ENCODE measurements at regions not wholly inside any gene's neighbourhood (a gene's known extent, or its start where the extent isn't known, plus 50 kb on each side); places are given as distances from the start of the nearest gene placed in this dataset.

GRCh38 chr7:47643716-47644400, 61.9 kb upstream of the TNS3 start:
- H3K4me3 ChIP-seq (replicated peaks; ENCODE audit: low read depth, low read length): no peak overlapping the region
- no peak for TF ChIP-seq CTCF (IDR thresholded peaks at IDR 0.05; ENCODE audit: low read length, missing control alignments)
- DNase-seq (ENCODE audit: low read depth): no peak

- no peak for DNase-seq (ENCODE audit: low read depth)
- TF ChIP-seq CTCF (IDR thresholded peaks at IDR 0.05; ENCODE audit: low read length, missing control alignments): no peak
- H3K4me3 ChIP-seq (replicated peaks; ENCODE audit: low read depth, low read length): no peak overlapping the region
Observed at GRCh38 chr7:47640265-47640664, 58.4 kb upstream of the TNS3 start.

GRCh38 chr7:47639495-47640110, 57.7 kb upstream of the TNS3 start:
- no peak for DNase-seq (ENCODE audit: low read depth)
- no peak overlapping the region for H3K4me3 ChIP-seq (replicated peaks; ENCODE audit: low read depth, low read length)
- no peak for TF ChIP-seq CTCF (IDR thresholded peaks at IDR 0.05; ENCODE audit: low read length, missing control alignments)

- H3K4me3 ChIP-seq (replicated peaks; ENCODE audit: low read depth, low read length): no peak overlapping the region
- DNase-seq (ENCODE audit: low read depth): peak; percentile 58
- no peak for TF ChIP-seq CTCF (IDR thresholded peaks at IDR 0.05; ENCODE audit: low read length, missing control alignments)
Observed at GRCh38 chr7:47638679-47639315, 56.9 kb upstream of the TNS3 start.

GRCh38 chr7:47636433-47637175, 54.7 kb upstream of the TNS3 start:
- no peak for TF ChIP-seq CTCF (IDR thresholded peaks at IDR 0.05; ENCODE audit: low read length, missing control alignments)
- H3K4me3 ChIP-seq (replicated peaks; ENCODE audit: low read depth, low read length): no peak overlapping the region
- DNase-seq (ENCODE audit: low read depth): no peak

- H3K4me3 ChIP-seq (replicated peaks; ENCODE audit: low read depth, low read length): no peak overlapping the region
Observed at GRCh38 chr7:47636081-47636432, 54.1 kb upstream of the TNS3 start.

More at GRCh38 chr7:47636081-47636432, 54.1 kb upstream of the TNS3 start:
- DNase-seq (ENCODE audit: low read depth): no peak
- TF ChIP-seq CTCF (IDR thresholded peaks at IDR 0.05; ENCODE audit: low read length, missing control alignments): no peak
